ENCODE measurements at regions not wholly inside any gene's neighbourhood (a gene's known extent, or its start where the extent isn't known, plus 50 kb on each side); places are given as distances from the start of the nearest gene placed in this dataset.

- no peaks in the 10 kb centered on the region for H3K27me3 ChIP-seq
- H3K27ac ChIP-seq: no peak overlapping the region
- H3K36me3 ChIP-seq: no peaks in the 10 kb centered on the region
- no peak for DNase-seq
- intact Hi-C loops (cut with DNase I; ENCODE audit: low total_unique reads): no loop called here
- H3K4me3 ChIP-seq: no peak overlapping the region
- no peaks in the 10 kb centered on the region for H3K4me1 ChIP-seq
- TF ChIP-seq CTCF (IDR thresholded peaks at IDR 0.05): no peak
- H3K9me3 ChIP-seq: no peaks in the 10 kb centered on the region
Measured at GRCh38 chr4:141571362-141571761, 65.0 kb upstream of the IL15 start.

GRCh38 chr4:141571793-141572192 lies 64.6 kb upstream of the IL15 start:
- H3K4me3 ChIP-seq: no peak overlapping the region
- no peak overlapping the region for H3K27ac ChIP-seq
- H3K4me1 ChIP-seq: no peaks in the 10 kb centered on the region
- TF ChIP-seq CTCF (IDR thresholded peaks at IDR 0.05): no peak
- intact Hi-C loops (cut with DNase I; ENCODE audit: low total_unique reads): no loop called here
- no peak for DNase-seq
- no peaks in the 10 kb centered on the region for H3K36me3 ChIP-seq
- no peaks in the 10 kb centered on the region for H3K27me3 ChIP-seq
- H3K9me3 ChIP-seq: no peaks in the 10 kb centered on the region

- no peaks in the 10 kb centered on the region for H3K4me1 ChIP-seq
- H3K27me3 ChIP-seq: no peaks in the 10 kb centered on the region
- no peak overlapping the region for H3K27ac ChIP-seq
- intact Hi-C loops (cut with DNase I; ENCODE audit: low total_unique reads): no loop called here
- H3K4me3 ChIP-seq: no peak overlapping the region
- DNase-seq: no peak
- no peaks in the 10 kb centered on the region for H3K9me3 ChIP-seq
- TF ChIP-seq CTCF (IDR thresholded peaks at IDR 0.05): no peak
- no peaks in the 10 kb centered on the region for H3K36me3 ChIP-seq
Measured at GRCh38 chr4:141573678-141574077, 62.7 kb upstream of the IL15 start.

GRCh38 chr4:141575884-141576283 lies 60.5 kb upstream of the IL15 start:
- Histone ChIP-seq H3K27me3 (no peaks in the 10 kb centered on the region), H3K9me3 (no peaks in the 10 kb centered on the region), H3K36me3 (no peaks in the 10 kb centered on the region), H3K4me3 (no peak overlapping the region), H3K4me1 (no peaks in the 10 kb centered on the region), H3K27ac (no peak overlapping the region)
- no peak for DNase-seq
- no peak for TF ChIP-seq CTCF (IDR thresholded peaks at IDR 0.05)
- intact Hi-C loops (cut with DNase I; ENCODE audit: low total_unique reads): no loop called here

GRCh38 chr4:141576585-141577110 lies 59.7 kb upstream of the IL15 start:
- Histone ChIP-seq H3K4me1 (no peaks in the 10 kb centered on the region), H3K4me3 (no peak overlapping the region), H3K9me3 (no peaks in the 10 kb centered on the region), H3K36me3 (no peaks in the 10 kb centered on the region), H3K27ac (no peak overlapping the region), H3K27me3 (no peaks in the 10 kb centered on the region)
- DNase-seq: no peak
- intact Hi-C loops (cut with DNase I; ENCODE audit: low total_unique reads): no loop called here
- TF ChIP-seq CTCF (IDR thresholded peaks at IDR 0.05): no peak

GRCh38 chr4:141578451-141578850 lies 57.9 kb upstream of the IL15 start:
- no peak for DNase-seq
- no peaks in the 10 kb centered on the region for H3K9me3 ChIP-seq
- H3K4me1 ChIP-seq: no peaks in the 10 kb centered on the region
- H3K36me3 ChIP-seq: no peaks in the 10 kb centered on the region
- no peaks in the 10 kb centered on the region for H3K27me3 ChIP-seq
- TF ChIP-seq CTCF (IDR thresholded peaks at IDR 0.05): no peak
- no peak overlapping the region for H3K4me3 ChIP-seq
- H3K27ac ChIP-seq: no peak overlapping the region
- intact Hi-C loops (cut with DNase I; ENCODE audit: low total_unique reads): no loop called here
